Stomach (tissue), 4 donors: ENCODE measurements at regions not wholly inside any gene's neighbourhood (a gene's known extent, or its start where the extent isn't known, plus 50 kb on each side); places are given as distances from the start of the nearest gene placed in this dataset.

ENCODE experiments used
- CTCF ChIP-seq, 7 experiments: fragments of 450-650 bp in 4 of 7; fragments of 200-600 bp in 3 of 7; sonication (generic) in 3 of 7; IDR thresholded peaks; one replicate each; pipeline ENCODE4 v1.5.1; 2016 to 2019; ENCODE audit warnings: antibody characterized with exemption in 7 of 7, control low read depth in 2 of 7, mild to moderate bottlenecking in 1 of 7
- POLR2A ChIP-seq, 4 donors: fragments of 450-650 bp; IDR thresholded peaks; one replicate each; pipeline ENCODE4 v1.6.1; 2016; ENCODE audit warnings: antibody characterized with exemption in 4 of 4, control low read depth in 2 of 4, mild to moderate bottlenecking in 1 of 4, moderate library complexity in 1 of 4
- POLR2AphosphoS5 ChIP-seq, 3 donors: sonication (generic); formaldehyde crosslinking; IDR thresholded peaks; one replicate each; pipeline ENCODE4 v1.6.1; 2016; ENCODE audit warnings: antibody characterized with exemption in 3 of 3

- TF ChIP-seq POLR2A (IDR thresholded peaks at IDR 0.05) = no peak
- no peak for TF ChIP-seq CTCF (IDR thresholded peaks at IDR 0.05)
- TF ChIP-seq POLR2AphosphoS5 (IDR thresholded peaks at IDR 0.05) = no peak
Measured at GRCh38 chr13:26921918-26922317, 161.3 kb upstream of the GPR12 start.
